Activated T-cell treated with anti-CD3 and anti-CD28 coated beads, Interleukin-2, amount 50 U/mL, for 24 hours (primary cell): ENCODE measurements at regions not wholly inside any gene's neighbourhood (a gene's known extent, or its start where the extent isn't known, plus 50 kb on each side); places are given as distances from the start of the nearest gene placed in this dataset.

ENCODE experiments used
- DNase-seq: peaks from one replicate; pipeline ENCODE4 v3.0.0-alpha.2; 2020
- H3K27ac Mint-ChIP-seq: 2 replicates; pipeline ENCODE4 v1.8.0; 2020; ENCODE audit warnings: mild to moderate bottlenecking, mixed read lengths
- H3K27me3 Mint-ChIP-seq: 2 replicates; pipeline ENCODE4 v1.8.0; 2020; ENCODE audit warnings: mixed read lengths
- H3K36me3 Mint-ChIP-seq: 2 replicates; pipeline ENCODE4 v1.8.0; 2020; ENCODE audit warnings: low read depth, mixed read lengths
- H3K4me1 Mint-ChIP-seq: 2 replicates; pipeline ENCODE4 v1.8.0; 2020; ENCODE audit warnings: low read depth, mixed read lengths
- H3K4me3 Mint-ChIP-seq: 2 replicates; pipeline ENCODE4 v1.8.0; 2020; ENCODE audit warnings: mild to moderate bottlenecking, moderate library complexity, mixed read lengths
- H3K9me3 Mint-ChIP-seq: 2 replicates; pipeline ENCODE4 v1.8.0; 2020; ENCODE audit warnings: mixed read lengths

DNA sequence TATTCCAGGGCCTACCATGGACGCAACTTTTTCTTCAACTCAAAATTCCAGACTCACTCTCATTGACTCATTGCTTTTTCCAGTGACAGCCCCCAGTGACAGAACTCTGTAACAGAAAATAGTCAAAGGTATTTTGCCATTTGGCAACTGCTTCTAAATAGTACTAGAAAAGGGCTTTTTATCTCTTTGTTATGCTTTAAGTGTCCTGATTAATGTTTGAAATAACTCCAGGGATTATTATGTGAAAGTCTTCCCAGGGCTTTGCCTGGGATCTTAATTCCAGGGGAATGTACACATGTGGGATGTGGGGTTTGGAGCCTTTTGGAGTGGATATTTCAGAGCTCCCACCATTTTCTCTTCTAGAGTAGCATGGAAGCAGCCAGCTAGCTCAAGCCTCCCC lies 198.8 kb downstream of the KCNS3 start:
- DNase-seq = no peak
- Mint-ChIP-seq H3K27ac (no peak overlapping the region), H3K4me3 (no peak overlapping the region), H3K27me3 (peaks cover 5% of the 10 kb centered on the region), H3K9me3 (peaks cover 2% of the 10 kb centered on the region), H3K4me1 (peaks cover 4% of the 10 kb centered on the region), H3K36me3 (no peaks in the 10 kb centered on the region)

DNA sequence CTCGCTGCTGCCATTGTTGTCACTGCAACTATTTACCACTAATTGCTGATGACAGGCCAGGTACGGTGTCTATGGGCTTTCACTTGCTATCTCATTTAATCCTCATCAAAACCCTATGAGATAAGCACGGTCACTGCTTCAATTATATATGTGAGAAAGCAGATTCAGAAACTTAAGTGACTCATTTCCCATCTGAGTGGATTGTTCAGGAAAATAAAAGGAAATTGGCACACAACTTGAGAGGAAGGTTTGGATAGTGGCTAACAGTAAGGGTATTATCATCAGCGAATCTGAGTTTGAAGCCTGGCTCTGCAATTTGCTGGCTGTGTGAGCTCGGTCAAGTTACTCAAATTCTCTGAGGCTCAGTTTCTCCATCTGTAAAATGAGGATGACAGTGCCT lies 196.0 kb downstream of the KCNS3 start:
- DNase-seq = no peak
- no peaks in the 10 kb centered on the region for H3K9me3 Mint-ChIP-seq
- no peak overlapping the region for H3K27ac Mint-ChIP-seq
- peaks cover 4% of the 10 kb centered on the region for H3K4me1 Mint-ChIP-seq
- H3K4me3 Mint-ChIP-seq = no peak overlapping the region
- no peaks in the 10 kb centered on the region for H3K36me3 Mint-ChIP-seq
- H3K27me3 Mint-ChIP-seq = peaks cover 5% of the 10 kb centered on the region

DNA sequence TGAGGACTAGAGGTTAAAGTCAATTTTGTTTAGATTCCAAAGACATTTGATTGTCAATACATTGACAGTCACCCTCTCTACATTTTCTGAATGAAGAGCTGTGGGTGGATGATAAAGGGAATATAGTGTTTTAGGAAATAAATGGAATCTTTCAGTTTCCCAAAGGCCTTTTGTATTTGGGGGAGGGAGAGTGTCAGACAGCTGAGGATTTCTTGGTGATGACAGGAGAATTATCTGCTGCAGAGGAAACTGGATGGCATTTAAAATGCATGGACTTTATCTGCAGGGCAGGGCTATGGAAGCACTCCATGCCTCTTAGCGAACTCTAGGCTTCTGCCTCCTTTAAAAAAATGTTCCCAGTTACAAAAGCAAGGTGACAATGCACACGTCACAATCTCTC lies 195.1 kb downstream of the KCNS3 start:
- Mint-ChIP-seq H3K27ac (no peak overlapping the region), H3K4me3 (no peak overlapping the region), H3K9me3 (no peaks in the 10 kb centered on the region), H3K36me3 (no peaks in the 10 kb centered on the region), H3K4me1 (peaks cover 4% of the 10 kb centered on the region), H3K27me3 (peaks cover 5% of the 10 kb centered on the region)
- DNase-seq = no peak

DNA sequence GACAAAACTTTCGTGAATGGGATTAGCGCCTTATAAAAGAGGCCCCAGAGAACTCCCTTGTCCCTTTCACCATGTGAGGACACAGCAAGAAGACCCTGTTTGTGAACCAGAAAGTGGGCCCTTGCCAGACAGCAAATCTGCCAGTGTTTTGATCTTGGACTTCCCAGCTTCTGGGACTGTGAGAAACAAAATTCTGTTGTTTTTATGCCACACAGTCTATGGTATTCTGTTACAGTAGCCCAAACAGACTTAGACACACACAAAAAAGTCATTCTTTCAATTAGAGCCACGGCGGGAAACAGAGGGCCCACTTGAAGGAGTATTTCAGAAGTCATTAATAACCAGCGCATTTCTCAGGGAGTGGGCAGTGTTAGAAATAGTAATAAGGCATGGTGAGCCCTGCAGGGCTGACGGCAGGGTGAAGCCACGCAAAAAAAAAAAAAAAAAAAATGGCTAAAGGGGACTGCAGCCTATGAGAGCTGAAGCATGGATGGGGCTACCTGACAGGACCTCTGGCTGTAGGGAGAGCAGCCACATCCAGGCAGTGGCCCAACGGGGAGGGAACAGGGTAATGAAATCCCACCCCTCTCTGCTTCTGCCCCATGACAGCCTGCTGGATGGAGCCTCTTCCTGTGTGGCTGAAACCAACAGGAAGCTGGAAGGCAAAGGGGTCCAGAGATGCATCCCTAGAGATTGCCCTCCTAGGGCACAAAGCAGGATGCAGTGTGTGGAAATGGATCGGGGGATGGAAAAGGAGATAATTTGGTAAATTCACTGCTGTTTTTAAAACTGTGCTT lies 189.3 kb downstream of the KCNS3 start:
- Mint-ChIP-seq H3K27me3 (no peaks in the 10 kb centered on the region), H3K36me3 (no peaks in the 10 kb centered on the region)

DNA sequence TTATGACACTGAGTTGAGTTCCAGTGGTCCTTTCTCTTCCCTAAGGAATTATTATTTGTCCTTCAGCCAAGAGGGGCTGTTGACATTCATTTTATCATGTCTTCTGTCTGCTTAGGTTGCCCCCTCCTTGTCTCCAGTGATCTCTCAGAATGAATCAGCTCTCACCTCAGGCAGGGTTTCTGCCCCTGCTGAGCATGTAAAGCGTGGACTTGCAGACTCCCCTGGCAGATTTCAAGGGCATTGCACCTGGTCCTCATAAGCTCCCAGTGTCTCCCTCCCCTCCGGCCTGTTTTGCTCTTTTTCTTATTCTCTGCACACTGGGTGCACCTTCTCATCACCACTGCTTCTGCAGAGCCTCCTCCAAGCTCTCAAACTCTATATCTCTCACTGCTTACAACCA lies 188.4 kb downstream of the KCNS3 start:
- Mint-ChIP-seq H3K9me3 (no peaks in the 10 kb centered on the region), H3K4me3 (no peak overlapping the region)
- DNase-seq = no peak

More for the DNA sequence above, 189.3 kb downstream of the KCNS3 start:
- Mint-ChIP-seq H3K9me3 (no peaks in the 10 kb centered on the region), H3K27ac (no peak overlapping the region), H3K4me1 (no peaks in the 10 kb centered on the region), H3K4me3 (no peak overlapping the region)
- DNase-seq = no peak

DNA sequence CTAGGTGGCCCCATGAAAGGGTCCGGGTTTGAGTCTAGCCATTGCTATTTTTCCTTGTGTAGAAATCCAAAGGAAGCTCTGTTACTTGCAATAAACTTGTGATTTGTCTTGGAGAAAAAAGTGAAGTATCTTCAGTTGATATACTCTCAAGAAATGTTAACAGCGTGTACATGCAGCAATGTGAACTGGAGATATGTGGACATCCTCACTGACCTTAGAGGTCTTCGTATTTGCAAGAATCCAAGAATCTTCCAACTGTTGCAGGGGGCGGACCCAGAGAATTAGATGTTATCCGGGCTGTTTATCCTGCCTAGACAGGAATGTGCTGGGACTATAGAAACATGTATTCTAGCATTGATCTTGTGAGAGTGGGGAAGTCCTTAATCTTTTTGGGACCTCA lies 187.6 kb downstream of the KCNS3 start:
- Mint-ChIP-seq H3K4me3 (no peak overlapping the region), H3K4me1 (no peaks in the 10 kb centered on the region), H3K9me3 (no peaks in the 10 kb centered on the region), H3K27me3 (no peaks in the 10 kb centered on the region), H3K36me3 (no peaks in the 10 kb centered on the region), H3K27ac (no peak overlapping the region)
- no peak for DNase-seq

More for the DNA sequence above, 188.4 kb downstream of the KCNS3 start:
- H3K27me3 Mint-ChIP-seq = no peaks in the 10 kb centered on the region
- no peaks in the 10 kb centered on the region for H3K36me3 Mint-ChIP-seq
- H3K27ac Mint-ChIP-seq = no peak overlapping the region
- H3K4me1 Mint-ChIP-seq = no peaks in the 10 kb centered on the region

DNA sequence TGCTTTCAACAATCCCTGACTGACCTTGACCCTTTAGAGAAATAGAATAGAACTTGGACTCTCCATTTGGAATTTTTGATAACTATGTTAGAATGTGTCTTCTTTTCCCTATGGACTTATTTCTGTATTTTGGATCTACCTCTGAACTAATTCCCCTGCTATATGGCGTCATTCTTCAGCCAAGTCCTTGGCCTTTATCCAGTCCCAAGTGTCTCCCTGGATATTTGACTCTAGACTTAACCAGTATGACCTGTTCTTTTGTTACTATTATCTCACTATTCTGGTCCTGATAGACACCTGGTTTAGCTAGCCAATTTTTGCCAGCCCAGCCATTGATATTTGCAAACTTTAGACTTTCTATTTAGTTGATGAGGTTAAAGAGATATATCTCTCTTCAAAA lies 186.8 kb downstream of the KCNS3 start:
- Mint-ChIP-seq H3K36me3 (no peaks in the 10 kb centered on the region), H3K9me3 (no peaks in the 10 kb centered on the region), H3K27ac (no peak overlapping the region), H3K4me3 (no peak overlapping the region), H3K4me1 (no peaks in the 10 kb centered on the region), H3K27me3 (no peaks in the 10 kb centered on the region)
- no peak for DNase-seq

DNA sequence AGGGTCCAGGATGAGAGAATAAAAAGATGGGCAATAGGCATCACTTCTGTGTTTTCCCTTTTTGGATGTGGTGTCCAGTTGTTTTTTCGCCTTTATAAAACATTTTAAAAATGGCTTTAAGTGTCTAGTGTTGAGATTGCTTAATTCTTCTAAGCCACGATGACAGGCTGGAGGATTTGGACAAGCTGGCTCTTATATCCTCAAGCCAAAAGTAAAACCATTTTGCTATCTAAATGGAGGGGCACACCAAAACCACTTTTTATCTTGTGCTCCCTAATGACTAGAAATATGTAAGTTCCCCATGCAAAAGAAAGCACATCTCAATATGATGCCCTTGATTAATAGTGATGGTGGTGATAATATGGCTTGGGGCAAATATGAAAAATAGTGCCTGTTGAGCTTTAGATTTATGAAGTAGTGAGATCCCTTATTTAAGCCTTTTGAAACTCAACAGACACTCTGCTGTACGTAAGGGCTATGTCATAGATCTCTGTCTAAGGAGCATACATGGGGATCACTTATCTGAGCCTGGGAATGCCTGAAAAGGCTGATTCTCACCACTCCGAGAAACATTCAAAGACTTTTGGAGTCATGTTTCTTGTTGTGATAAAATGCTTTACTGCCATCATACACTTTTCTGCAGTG lies 185.5 kb downstream of the KCNS3 start:
- H3K9me3 Mint-ChIP-seq = no peaks in the 10 kb centered on the region
- no peaks in the 10 kb centered on the region for H3K27me3 Mint-ChIP-seq

DNA sequence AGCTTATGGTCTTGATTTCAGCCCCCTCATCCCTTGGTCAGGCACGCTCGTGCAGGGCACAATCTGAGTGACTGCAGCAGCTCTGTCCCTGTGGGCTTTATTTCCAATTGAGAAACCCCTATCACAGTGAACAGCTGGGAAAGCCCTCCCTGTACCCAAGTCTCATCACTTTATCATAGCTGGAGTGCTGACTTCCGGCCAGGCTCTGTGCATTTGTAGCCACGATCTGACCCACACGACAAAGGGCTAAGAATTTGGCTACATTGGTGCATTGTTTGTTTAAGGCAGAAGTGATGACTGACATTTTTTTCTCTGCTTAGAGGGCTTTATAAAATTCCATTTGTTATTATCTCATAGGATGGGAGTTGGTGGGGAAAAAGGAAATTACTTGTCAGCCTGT lies 184.4 kb downstream of the KCNS3 start:
- no peak for DNase-seq
- no peaks in the 10 kb centered on the region for H3K27me3 Mint-ChIP-seq
- no peak overlapping the region for H3K27ac Mint-ChIP-seq
- no peaks in the 10 kb centered on the region for H3K9me3 Mint-ChIP-seq
- no peak overlapping the region for H3K4me3 Mint-ChIP-seq
- H3K36me3 Mint-ChIP-seq = no peaks in the 10 kb centered on the region
- H3K4me1 Mint-ChIP-seq = no peaks in the 10 kb centered on the region

More for the DNA sequence above, 185.5 kb downstream of the KCNS3 start:
- no peaks in the 10 kb centered on the region for H3K4me1 Mint-ChIP-seq
- no peak for DNase-seq
- H3K27ac Mint-ChIP-seq = no peak overlapping the region
- no peak overlapping the region for H3K4me3 Mint-ChIP-seq
- H3K36me3 Mint-ChIP-seq = no peaks in the 10 kb centered on the region

DNA sequence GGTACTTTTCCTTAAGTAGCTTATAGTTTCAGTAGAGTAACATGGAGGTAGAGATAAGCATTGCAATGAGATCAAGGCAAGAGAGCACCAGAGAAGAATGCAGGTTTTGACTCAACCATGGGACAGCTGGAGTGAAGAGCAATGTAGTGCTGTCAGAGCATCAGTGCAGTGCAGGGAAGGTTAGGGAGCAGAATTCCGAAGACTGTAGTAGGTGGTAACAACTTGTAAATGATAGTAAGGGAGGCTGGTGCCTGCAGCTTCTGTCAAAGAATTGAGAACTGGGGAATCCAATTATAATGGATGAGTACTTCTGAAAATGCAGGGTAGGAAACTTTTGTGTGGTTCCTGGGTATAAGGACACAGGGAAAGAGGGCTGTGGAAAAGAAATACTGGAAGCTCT lies 183.2 kb downstream of the KCNS3 start:
- H3K4me3 Mint-ChIP-seq = no peak overlapping the region
- no peak for DNase-seq
- no peaks in the 10 kb centered on the region for H3K27me3 Mint-ChIP-seq

DNA sequence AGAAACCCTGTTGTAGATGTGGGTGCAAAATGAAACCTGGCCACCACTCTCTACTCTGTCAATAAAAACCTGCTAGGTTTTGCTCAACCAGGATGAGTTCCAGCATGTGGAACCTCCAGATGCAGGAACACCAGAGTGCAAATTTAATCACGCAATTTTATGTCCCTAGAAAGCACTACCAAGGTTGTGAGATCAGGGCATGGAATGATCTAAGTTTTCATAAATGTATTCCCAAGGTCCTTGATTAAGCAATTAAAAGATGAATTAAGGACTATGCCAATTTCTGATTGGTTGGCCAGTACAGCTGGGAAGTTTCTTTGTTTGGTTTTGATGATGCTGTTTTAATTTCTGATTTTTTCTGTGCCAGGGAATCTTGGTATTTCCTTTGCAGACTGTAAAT lies 179.2 kb downstream of the KCNS3 start:
- Mint-ChIP-seq H3K27me3 (no peaks in the 10 kb centered on the region), H3K4me3 (no peak overlapping the region), H3K9me3 (no peaks in the 10 kb centered on the region), H3K36me3 (no peaks in the 10 kb centered on the region), H3K27ac (no peak overlapping the region), H3K4me1 (no peaks in the 10 kb centered on the region)
- DNase-seq = no peak

More for the DNA sequence above, 183.2 kb downstream of the KCNS3 start:
- Mint-ChIP-seq H3K4me1 (no peaks in the 10 kb centered on the region), H3K27ac (no peak overlapping the region), H3K9me3 (no peaks in the 10 kb centered on the region), H3K36me3 (no peaks in the 10 kb centered on the region)

DNA sequence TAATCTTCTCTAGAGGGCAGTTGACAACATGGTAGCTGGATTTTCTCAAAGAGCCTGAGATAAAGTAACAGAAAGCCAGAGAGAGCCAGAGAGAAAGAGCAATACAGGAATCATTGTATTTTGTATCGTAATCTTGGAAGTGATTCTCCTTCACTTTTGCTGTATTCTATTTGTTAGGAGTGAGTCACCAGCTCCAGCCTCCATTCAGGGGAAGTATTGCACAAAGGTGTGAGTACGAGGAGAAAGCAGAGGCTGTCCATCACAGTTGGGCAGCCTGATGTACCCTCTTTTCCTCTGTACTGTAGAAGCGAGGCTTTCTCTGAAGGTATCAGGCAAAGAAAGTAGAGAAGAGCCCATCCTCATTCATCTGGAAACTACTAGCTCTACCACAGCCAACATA lies 176.8 kb downstream of the KCNS3 start:
- H3K36me3 Mint-ChIP-seq = no peaks in the 10 kb centered on the region
- no peak overlapping the region for H3K4me3 Mint-ChIP-seq
- no peaks in the 10 kb centered on the region for H3K27me3 Mint-ChIP-seq
- no peaks in the 10 kb centered on the region for H3K4me1 Mint-ChIP-seq
- no peak for DNase-seq
- H3K27ac Mint-ChIP-seq = no peak overlapping the region
- no peaks in the 10 kb centered on the region for H3K9me3 Mint-ChIP-seq

DNA sequence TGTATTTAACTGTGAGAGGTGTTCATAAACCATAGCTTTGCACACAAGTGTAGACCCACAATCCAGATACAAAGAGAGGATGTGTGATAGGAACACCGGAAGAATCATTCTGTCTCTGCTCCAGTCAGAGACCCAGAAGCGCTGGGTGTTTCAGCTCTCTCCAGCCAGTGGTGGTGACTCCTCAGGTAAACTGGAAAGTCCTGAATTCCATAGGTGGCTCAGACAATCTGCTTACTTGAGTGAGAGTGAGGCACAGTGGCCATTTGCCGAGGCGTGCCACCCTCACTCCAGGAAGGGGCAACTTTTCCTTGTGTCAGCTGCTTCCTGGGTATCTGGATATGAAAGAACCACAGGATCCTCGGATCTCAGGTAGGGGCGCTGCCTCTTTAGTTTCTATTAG lies 171.5 kb downstream of the KCNS3 start:
- DNase-seq = no peak
- H3K36me3 Mint-ChIP-seq = no peaks in the 10 kb centered on the region
- no peaks in the 10 kb centered on the region for H3K4me1 Mint-ChIP-seq
- H3K27ac Mint-ChIP-seq = no peak overlapping the region
- H3K27me3 Mint-ChIP-seq = no peaks in the 10 kb centered on the region
- H3K4me3 Mint-ChIP-seq = no peak overlapping the region
- H3K9me3 Mint-ChIP-seq = no peaks in the 10 kb centered on the region

DNA sequence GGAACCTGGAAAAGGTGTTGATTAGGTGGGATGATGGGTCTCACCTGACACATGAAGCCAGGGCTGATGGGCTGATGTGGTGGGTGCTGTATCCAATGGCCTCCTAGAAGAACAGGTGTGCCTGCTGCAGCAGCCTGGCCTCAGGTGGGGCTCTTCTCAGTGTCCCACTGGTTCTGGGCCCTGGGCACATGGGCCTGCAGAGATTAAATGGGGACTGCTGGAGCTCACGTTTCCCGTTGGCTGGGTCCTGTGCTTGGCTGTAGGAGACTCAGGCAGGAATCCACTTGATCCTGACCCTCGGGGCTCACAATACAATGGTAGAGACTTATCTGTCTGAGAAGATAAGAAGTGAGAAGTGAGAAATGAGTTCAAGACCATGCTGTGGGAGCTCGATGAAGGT lies 170.9 kb downstream of the KCNS3 start:
- Mint-ChIP-seq H3K27me3 (no peaks in the 10 kb centered on the region), H3K9me3 (no peaks in the 10 kb centered on the region), H3K27ac (no peak overlapping the region)

DNA sequence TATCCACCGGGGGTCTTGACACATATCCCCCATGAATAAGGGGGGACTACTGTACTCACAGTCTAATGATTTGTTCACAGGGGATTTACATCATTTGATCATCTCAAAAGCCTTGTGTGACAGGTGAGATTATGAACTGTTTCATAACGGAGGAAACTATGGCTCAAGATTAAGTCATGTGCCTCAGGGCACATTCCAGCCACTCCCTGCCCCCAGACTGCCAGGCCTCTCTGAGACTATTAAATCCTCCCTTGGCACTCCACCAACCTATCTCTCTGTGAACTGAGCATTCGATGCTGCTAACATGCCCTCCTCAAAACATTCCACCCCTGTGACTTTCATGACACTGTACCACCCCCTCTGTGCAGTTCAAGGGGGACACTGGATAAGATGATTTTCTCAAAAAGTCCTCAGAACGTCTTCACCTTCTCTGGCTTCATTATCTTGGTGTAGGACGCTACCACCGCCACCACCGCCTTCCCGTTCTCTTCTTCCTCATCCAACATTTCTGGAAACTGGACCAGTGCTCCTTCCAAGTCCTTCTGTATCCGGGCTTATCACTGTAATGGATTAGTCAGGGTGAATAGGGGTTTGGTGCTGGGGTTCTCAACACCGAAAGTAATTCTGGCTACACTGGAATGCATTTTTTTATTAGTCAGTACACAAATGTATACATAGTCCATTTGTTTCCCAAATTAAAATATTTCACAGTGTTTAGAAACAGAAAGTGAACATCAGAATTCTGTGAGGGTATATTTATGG lies 169.6 kb downstream of the KCNS3 start:
- Mint-ChIP-seq H3K4me1 (no peaks in the 10 kb centered on the region), H3K27ac (no peak overlapping the region), H3K4me3 (no peak overlapping the region), H3K27me3 (no peaks in the 10 kb centered on the region), H3K36me3 (no peaks in the 10 kb centered on the region), H3K9me3 (no peaks in the 10 kb centered on the region)
- no peak for DNase-seq

More for the DNA sequence above, 170.9 kb downstream of the KCNS3 start:
- no peak for DNase-seq
- Mint-ChIP-seq H3K4me3 (no peak overlapping the region), H3K4me1 (no peaks in the 10 kb centered on the region), H3K36me3 (no peaks in the 10 kb centered on the region)
